Ishikawa (cell line): ENCODE measurements at regions not wholly inside any gene's neighbourhood (a gene's known extent, or its start where the extent isn't known, plus 50 kb on each side); places are given as distances from the start of the nearest gene placed in this dataset.

ENCODE experiments used
- CEBPB ChIP-seq: IDR thresholded peaks from 2 replicates; pipeline ENCODE4 v1.6.1; 2012
- EGR1 ChIP-seq: IDR thresholded peaks from 2 replicates; pipeline ENCODE4 v1.6.1; 2012
- EP300 ChIP-seq: IDR thresholded peaks from 2 replicates; pipeline ENCODE4 v1.6.1; 2012; ENCODE audit warnings: borderline replicate concordance
- FOXM1 ChIP-seq: IDR thresholded peaks from 2 replicates; pipeline ENCODE4 v1.6.1; 2012; ENCODE audit warnings: low read depth, borderline replicate concordance
- MAX ChIP-seq: IDR thresholded peaks from 2 replicates; pipeline ENCODE4 v1.6.1; 2012
- REST ChIP-seq: IDR thresholded peaks from 2 replicates; pipeline ENCODE4 v1.6.1; 2012; ENCODE audit warnings: low read depth, mild to moderate bottlenecking
- TAF1 ChIP-seq: IDR thresholded peaks from 2 replicates; pipeline ENCODE4 v1.6.1; 2012; ENCODE audit warnings: low read depth, mild to moderate bottlenecking
- TCF12 ChIP-seq: IDR thresholded peaks from 2 replicates; pipeline ENCODE4 v1.6.1; 2012; ENCODE audit warnings: low read depth
- USF1 ChIP-seq: IDR thresholded peaks from 2 replicates; pipeline ENCODE4 v1.6.1; 2012

- TF ChIP-seq CEBPB (no peak), REST (no peak), TCF12 (no peak), USF1 (no peak), TAF1 (no peak), EGR1 (no peak), EP300 (no peak), MAX (no peak), FOXM1 (no peak)
Observed at GRCh38 chr15:93553167-93553935, 464.3 kb upstream of the RGMA start.
